ENCODE measurements at regions not wholly inside any gene's neighbourhood (a gene's known extent, or its start where the extent isn't known, plus 50 kb on each side); places are given as distances from the start of the nearest gene placed in this dataset.

- H2BK120ac ChIP-seq (ENCODE audit: low read depth, low read length, poor library complexity, severe bottlenecking) = no peak overlapping the region
- no peak overlapping the region for H3K56ac ChIP-seq (ENCODE audit: insufficient read length, low read depth, low read length)
- no peak overlapping the region for H2BK20ac ChIP-seq (ENCODE audit: low read depth, low read length, poor library complexity, severe bottlenecking)
- no peak overlapping the region for H3T11ph ChIP-seq (ENCODE audit: low read length)
- H3K4me3 Mint-ChIP-seq = no peak overlapping the region
- peaks cover 16 to 18% of the 10 kb centered on the region in 2 experiments for H3K4me1 Mint-ChIP-seq
- H4K20me1 ChIP-seq (ENCODE audit: control insufficient read depth, insufficient read depth, insufficient read length) = no peaks in the 10 kb centered on the region
- H2BK12ac ChIP-seq (ENCODE audit: insufficient read length, low read depth, low read length) = no peak overlapping the region
- no peaks in the 10 kb centered on the region; the same call in 1 of the 2 replicates for H3K27me3 Mint-ChIP-seq (ENCODE audit: low read depth)
- H3K27me3 ChIP-seq (ENCODE audit: insufficient read depth, low read length) = no peaks in the 10 kb centered on the region
- H3K23ac ChIP-seq (ENCODE audit: insufficient read length, low read depth, low read length) = no peak overlapping the region
- no CpG with 5 or more reads among the region's 9 CpGs for WGBS (ENCODE audit: extremely low coverage, insufficient read length, low lambda C conversion rate)
- H3K4me2 ChIP-seq (ENCODE audit: insufficient read depth, insufficient read length, low read length) = no peak overlapping the region
- no peak overlapping the region for H3K27ac ChIP-seq (ENCODE audit: insufficient read length, low read depth, low read length)
- H3K9ac ChIP-seq (ENCODE audit: extremely low read depth, insufficient read length, low read length) = no peak overlapping the region
- H3K18ac ChIP-seq (ENCODE audit: insufficient read length, low read depth, low read length) = no peak overlapping the region
- H4K5ac ChIP-seq (ENCODE audit: insufficient read length, low read depth, low read length) = no peak overlapping the region
- H3K36me3 Mint-ChIP-seq (ENCODE audit: insufficient read depth in 1 of 3, low read depth in 3 of 3) = no peaks in the 10 kb centered on the region
- H3K4me1 ChIP-seq (ENCODE audit: insufficient read depth, low read length) = peaks cover 2% of the 10 kb centered on the region; the same call in 1 of the 2 replicates
- no peak for TF ChIP-seq CTCF (conservative IDR thresholded peaks at IDR 0.05)
- no peak overlapping the region for H4K91ac ChIP-seq (ENCODE audit: insufficient read length, low read depth, low read length)
- DNase-seq = no peak
- no peaks in the 10 kb centered on the region for H3K79me2 ChIP-seq (ENCODE audit: insufficient read depth, low read length)
- no peak overlapping the region for H2BK15ac ChIP-seq (ENCODE audit: low read depth, low read length)
- H3K9me3 ChIP-seq (ENCODE audit: control insufficient read depth, low read depth, low read length) = no peaks in the 10 kb centered on the region
- no peak overlapping the region for H2AK5ac ChIP-seq (ENCODE audit: insufficient read length, low read length)
- H2BK5ac ChIP-seq (ENCODE audit: insufficient read length, low read length) = no peak overlapping the region
- H3K14ac ChIP-seq (ENCODE audit: insufficient read depth, low read length) = no peak overlapping the region; the same call in 1 of the 2 replicates
- no peak overlapping the region for H3K4ac ChIP-seq (ENCODE audit: low read depth, low read length)
- H4K8ac ChIP-seq (replicated peaks; ENCODE audit: insufficient read length, low read depth, low read length) = no peak overlapping the region
- no peaks in the 10 kb centered on the region for H3K9me3 Mint-ChIP-seq
- H3K23me2 ChIP-seq (ENCODE audit: insufficient read length, low read depth, low read length, poor library complexity, severe bottlenecking) = no peaks in the 10 kb centered on the region
- H2AFZ ChIP-seq (ENCODE audit: low read length) = no peak overlapping the region
- no peak overlapping the region; a peak in 1 of 7 replicates for H3K27ac Mint-ChIP-seq
- no peaks in the 10 kb centered on the region for H3K79me1 ChIP-seq (ENCODE audit: insufficient read depth, low read depth, low read length, poor library complexity, severe bottlenecking)
Observed at GRCh38 chr1:87206044-87206831, 122.4 kb upstream of the LMO4 start.
